GM19372 (cell line): ENCODE measurements at regions not wholly inside any gene's neighbourhood (a gene's known extent, or its start where the extent isn't known, plus 50 kb on each side); places are given as distances from the start of the nearest gene placed in this dataset.
"Not testable (repeated sequence)": the region's sequence is repeated elsewhere in the genome, so short reads cannot be mapped to it uniquely, and the experiment has no call there.

Experiments used
- ATAC-seq: cut with Tn5 transposase; IDR thresholded peaks from one replicate; pipeline ENCODE4 v1.9.1; 2021; ENCODE audit warnings: mild to moderate bottlenecking, low read depth, moderate library complexity; ENCODE audit not compliant: unreplicated experiment

DNA sequence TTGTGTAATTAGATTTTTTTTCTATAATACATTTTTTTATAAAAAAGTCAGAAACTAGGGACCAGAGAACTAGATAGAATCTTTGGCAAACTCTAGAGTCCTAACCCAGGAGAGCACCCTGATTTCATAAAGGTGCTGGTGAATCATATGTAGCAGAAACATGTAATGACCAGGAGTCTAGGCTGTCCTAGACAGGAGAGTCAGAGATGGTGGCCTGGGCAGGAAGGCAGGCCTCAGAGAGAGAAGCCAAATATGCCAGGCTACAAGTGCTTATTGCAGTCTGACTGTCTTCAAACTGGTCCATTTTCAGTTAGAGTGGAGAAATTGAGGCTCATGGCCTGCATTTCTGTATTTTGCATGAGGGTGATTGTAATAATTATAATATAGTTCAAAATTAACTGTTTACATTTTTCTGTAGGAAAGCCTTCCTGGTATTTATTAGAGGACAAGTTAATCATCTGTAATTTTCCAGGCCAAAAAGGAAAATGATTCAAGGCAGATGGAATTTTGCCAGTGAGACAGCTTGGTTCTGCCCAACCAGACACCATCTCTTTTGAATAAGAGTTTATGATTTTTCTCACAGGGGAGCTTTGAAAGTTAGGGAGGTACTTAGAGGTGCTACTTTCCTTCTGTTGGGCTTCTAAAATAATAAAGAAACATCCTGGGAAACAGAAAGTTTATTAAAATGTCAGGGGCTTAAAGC lies 129.8 kb downstream of the S1PR1 start:
- no peak for ATAC-seq

DNA sequence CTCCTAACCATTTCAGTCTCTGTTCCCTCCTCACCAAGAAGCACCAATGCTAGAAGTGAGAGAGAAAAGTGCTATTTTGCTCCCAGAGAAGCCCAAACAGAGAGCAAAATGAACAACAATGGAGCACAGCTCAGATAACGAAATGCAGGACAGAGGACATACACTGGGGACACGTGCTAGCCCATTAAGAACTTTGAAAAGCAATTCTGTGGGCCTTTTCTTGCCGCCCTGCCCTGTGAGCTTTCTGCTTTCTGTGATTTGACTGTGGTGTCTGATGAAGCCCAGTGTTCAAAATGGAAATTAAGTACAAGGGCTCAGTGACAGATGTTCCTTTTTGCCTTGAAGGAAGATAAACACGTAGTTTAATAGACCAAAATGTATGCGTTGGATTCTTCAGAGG lies 130.8 kb downstream of the S1PR1 start:
- ATAC-seq, result no peak

DNA sequence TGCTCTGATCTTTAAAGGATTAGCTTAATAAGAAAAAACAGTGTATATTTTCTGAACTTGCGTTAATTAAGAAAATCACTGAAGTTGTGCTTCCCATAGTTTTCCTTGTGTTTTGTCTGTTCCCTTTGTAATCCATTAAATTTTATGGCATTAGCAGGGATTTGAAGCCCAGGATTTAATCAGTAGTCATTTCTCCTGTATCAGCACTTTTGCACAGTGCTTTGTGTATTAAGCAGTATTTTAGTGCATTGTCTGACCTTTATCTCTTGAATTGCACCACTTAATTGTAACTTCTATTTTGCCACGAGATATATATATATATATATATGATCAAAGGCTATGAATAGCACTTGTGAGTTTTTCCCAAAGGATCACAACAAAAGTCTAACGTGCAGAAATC lies 133.7 kb downstream of the S1PR1 start:
- no peak for ATAC-seq

DNA sequence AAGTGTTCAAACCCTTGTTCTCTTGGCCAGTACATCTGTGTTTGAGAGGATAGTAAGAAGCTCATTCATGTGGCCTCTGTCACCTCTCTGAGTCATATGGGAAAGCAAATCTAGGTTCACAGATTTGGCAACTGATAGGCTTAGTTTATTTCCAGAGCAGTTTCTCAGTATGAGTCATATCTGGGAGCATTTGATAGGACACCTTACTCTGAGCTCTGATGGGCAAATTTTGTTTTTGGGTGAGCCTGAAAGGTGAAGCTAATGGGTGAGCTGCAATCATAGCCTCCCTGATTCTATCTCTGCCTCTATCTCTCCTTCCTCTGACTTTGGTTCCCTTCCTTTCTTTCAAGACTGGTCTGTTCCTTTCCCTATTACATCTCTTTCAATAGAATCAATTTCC lies 134.4 kb downstream of the S1PR1 start:
- ATAC-seq, result peak; percentile 81

DNA sequence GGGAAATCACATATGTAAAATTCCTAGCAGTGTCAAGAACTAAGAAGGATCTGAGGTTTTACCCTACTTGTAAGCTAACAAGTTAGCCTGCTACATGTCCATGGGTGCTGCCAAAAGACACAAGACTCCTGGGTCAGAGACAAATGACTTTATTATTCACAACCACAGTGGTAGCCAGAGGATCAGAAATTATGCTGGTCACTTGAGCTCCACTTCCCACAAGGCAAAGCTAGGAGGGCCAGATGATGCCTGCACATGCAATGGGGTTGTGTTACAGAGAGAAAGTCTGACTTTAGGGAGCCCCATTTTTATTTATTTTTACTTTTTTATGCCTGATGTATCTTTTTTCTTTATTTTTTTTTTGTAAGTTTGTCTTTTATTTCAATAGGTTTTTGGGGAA lies 136.8 kb downstream of the S1PR1 start:
- no peak for ATAC-seq

DNA sequence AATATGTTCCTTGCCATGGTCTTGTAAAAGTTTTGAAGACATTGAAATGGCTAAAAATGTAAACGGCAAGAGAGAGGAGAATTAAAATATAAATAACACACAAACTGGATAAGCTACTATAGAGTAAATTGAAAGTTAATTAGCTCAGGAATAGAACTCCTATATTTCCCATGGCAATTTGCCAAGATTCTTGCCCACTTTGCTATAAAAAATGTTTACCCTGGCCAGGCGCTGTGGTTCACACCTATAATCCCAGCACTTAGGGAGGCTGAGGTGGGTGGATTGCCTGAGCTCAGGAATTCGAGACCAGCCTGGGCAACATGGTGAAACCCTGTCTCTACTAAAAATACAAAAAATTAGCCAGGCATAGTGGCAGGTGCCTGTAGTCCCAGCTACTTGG lies 138.6 kb downstream of the S1PR1 start:
- not testable (repeated sequence) for ATAC-seq

DNA sequence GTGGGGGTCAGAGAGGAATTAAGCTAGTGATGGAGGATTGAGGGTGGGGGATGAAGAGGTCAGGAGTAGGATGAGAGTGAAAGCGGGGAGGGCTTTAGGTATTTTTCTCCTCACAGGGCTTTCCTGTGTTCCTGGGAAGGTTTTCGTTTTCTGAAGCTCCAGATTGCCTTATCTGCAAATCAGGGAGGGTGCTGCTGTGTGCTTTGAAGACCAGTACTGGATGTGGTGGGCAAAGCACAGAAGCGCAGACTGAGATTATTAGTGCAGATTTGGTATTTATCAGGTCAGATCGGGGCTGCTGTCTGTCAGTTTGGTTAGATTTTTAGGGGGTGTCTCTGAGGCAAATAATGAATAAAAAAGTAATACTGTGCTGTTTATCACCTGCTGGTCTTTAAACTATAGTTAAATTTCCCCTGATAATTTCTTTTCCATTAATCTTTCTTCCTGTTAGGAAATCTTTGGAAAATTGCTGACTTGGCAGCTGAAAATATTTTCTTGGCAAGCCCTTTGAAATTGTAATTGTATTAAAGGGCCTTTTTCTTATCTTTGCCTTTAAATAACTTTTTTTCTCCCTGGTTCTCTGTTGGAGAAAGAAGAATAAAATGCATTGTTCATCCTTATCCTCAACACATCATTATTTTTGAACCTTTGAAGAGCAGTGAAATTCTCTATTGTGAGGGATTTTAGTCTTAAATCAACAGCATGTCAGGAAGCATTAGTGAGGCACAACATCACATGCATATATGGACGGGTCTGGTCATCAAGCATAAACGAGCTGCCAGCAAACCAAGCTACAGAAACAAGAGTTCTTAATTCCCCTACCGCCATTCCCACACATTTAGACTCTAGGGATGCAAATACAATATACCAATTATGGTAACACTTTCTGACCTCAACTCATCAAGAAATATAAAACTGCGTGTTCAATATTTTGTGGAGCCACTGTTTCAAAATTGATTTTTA lies 139.6 kb downstream of the S1PR1 start:
- no peak for ATAC-seq

DNA sequence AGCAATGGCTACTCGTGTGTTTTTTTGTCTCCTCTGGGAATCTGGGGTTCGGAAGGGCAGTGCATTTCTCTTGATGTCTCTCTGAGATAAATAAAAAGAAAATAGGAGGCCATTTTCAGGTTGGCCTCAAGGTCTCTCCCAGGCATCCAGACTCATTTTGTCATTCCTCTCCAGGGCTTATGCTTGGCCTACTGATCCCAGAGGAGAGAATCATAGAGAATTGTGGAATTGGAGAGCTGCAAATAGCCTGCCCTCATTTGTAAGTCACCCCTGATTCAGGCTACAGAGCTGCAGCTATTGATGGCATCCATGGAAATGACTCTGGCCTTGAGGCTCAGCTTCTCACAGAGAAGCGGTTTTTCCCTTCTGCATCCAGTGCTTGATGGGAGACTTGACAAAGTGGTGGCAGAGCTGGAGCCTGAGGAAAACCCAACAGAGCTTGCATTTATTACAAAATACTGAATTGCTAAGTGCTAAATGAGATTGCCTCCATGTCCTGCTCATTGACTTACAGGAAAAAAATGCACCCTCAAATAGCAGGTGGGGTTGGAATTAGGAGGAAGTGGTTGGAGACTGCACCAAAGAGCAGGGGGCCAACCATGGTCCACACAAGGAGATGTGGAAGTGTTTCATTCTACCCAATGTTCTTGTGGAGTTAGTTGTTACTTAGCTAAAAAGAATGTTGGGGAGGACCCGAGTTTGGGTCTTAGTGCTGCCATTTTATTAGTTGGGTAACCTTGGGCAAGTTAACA lies 140.4 kb downstream of the S1PR1 start:
- ATAC-seq, result no peak

DNA sequence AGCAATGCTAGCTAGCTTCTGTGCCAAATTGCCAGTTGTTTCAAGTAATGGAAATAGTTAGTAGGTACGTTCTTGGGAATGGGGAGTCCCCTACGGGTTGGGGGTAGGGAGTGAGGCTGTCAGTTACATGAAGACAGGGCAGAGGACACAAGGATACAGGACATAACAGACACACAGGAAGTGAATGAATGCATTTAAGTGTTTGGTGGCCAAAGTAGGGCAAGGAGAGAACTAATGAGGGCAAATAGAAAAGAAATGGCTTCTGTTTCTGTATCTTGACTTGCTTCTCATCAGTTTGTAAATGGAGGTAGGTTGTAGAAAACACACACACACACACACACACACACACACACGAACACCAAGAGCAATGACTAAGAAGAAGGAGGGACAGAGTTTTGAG lies 142.2 kb downstream of the S1PR1 start:
- ATAC-seq, result no peak

DNA sequence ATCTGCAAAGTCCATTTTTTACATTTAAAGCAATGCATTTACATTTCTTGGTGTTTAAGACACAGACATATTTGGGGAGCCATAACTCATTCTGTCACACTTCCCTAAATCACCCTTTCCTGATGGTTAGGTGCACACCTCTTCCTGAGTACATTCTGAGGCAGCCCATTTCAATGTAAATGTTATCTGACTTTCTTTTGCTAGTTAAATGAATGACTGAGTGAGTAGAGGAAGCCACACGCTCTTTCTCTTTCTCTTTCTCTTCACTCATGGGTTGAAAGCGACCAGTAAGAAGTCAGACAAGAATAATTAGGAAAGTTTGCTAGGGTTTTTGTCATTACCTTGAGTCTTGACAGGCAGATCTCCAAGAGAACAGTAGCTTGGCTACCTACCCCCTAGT lies 143.1 kb downstream of the S1PR1 start:
- peak; percentile 93 for ATAC-seq

DNA sequence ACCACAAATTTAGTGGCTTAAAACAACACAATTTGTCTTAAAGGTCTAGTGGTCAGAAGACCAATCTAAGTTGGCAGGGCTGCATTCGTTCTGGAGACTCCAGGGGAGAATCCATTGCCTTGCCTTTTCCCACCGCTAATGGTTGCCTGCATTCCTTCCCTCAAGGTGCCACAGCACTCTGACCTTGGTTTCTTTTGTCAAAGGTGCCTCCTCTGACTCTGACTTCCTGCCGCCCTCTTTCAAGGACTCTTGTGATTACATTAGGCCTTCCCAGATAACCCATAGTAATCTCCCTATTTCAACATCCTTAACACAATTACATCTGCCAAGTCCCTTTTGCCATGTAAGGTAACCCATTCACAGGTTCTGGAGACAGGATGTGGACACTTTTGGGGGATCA lies 145.3 kb downstream of the S1PR1 start:
- no peak for ATAC-seq

DNA sequence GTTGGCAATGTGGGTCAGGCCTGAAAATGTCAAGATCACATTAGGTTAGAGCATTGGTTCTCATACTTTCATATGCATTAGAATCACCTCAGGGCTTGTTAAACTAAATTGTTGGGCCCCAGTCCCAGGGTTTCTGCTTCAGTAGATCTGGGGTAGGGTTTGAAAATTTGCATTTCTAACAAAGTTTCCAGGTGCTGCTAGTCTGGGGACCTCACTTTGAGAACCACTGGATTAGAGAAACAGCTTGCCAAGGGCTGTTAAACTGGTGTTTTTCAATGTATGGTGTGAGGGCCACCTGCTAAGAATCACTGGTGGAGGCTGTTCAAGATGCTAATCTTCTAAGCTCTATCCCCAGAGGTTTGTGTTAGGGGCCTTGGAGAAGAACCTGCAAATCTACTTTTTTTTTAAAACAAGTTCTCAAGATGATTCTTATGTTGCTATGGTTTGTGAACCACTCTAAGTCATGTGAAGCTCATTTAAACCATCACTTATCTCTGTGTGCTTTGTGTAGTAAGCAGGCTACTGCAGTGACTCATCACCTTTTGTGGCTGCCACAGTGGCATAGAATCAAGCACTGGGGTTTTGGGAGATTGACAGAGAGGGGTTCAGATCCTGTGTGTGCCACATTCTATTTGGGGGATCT lies 152.2 kb downstream of the S1PR1 start:
- peak; percentile 85 for ATAC-seq

DNA sequence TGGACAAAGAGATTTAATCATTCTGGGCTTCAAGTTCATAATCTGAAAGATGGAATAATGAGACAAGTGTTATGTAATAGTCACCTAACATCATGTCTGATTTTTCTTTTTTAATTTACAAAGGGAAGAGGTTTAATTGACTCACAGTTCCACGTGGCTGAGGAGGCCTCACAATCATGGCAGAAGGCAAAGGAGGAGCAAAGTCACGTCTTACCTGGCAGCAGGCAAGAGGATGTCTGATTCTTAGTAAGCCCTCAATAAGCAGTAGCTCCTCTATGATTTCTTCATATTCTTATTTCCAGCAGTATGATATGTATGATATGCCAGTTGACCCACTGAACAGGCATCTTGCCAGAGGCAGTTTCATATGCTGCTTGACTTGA lies 152.7 kb downstream of the S1PR1 start:
- no peak for ATAC-seq

DNA sequence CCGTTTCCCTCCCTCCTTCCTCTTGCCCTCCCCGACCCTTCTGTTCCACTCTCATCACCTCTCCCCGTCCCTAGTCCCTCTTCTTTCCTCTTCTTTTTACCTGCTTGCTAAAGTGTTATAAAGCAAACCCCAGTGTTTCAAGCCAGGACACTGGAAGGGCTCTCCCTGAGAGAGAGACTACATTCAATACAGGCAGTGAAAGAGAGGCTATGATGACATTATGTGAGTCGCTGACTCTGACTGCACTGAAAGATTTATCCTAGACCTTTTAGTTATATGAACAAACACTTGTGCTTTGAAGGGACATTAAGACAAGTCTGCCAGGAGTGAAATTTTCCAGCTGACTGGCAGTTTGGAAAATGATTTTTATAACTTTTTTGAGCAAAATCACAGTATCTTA lies 155.7 kb downstream of the S1PR1 start:
- no peak for ATAC-seq

DNA sequence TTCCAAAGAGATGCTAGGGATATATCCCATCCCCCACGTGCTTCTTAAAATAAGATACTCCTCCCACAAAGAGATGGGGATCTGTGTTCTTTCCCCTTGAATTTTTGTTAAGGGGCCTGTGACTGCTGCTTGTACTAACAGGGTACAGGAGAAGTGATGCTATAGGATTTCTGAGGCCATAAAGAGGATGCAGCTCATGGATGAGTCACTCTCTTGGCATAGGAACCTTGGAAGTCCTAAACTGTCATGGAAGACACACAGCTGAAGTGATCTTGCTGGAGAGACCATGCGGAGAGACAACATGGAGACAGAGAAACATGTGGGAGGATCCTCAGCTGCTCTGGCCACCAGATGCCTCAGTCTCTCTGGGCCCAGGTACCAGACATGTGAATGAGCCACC lies 157.2 kb downstream of the S1PR1 start:
- no peak for ATAC-seq

DNA sequence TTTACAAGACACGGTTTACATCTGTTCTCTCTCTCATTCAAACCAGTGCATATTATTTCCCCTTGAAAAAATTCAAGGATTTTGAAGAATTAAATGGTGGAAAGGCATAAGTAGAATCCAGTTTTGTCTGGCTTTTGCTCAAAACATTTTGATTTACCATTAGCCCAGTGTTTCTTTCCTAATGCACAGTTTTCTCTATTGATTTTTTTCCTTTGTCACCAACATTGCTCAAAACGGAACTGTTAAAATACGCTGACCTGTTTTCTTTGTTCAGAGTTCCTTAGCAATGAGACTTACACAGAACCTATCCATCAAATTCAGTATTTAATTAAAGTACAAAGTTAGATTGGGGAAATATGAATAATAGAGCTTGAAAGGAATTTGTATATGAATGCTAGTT lies 162.4 kb downstream of the S1PR1 start:
- no peak for ATAC-seq

DNA sequence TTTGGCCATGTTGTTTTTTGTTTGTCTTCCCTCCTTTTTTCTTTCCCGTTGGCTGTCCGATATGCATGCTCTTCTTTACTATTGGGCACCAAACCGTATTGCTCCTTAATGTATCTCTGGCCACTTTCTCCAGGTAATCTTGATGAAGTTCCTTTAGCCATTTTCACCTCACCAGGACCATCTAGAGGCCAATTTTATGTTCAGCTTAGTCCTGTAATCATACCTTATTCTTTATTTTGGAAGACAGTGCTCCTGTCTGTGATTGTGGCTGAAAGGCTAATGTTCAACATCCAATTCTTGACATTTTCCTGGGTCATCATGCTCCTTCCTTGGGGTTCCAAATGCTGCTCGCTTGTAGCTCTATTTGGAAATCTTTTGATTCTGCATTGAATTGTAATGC lies 169.5 kb downstream of the S1PR1 start:
- no peak for ATAC-seq

DNA sequence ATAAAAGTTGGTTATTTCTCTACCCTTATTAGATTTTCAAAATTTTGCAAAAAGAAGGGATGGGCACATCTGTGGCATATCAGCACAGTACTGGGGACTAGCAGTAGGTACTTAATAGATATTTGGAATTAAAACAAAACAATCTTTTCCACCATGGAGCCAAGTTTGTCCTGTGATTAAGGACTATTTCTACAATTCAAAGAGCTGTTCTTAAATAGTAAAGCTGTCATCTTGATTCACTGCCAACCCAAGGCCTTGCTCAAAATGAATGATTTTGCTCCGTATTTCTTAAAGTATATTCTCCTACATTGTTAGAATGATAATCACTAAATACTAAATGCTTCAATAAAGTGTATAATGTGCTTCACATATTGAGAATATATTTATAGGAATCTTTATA lies 169.9 kb downstream of the S1PR1 start:
- ATAC-seq, result no peak

DNA sequence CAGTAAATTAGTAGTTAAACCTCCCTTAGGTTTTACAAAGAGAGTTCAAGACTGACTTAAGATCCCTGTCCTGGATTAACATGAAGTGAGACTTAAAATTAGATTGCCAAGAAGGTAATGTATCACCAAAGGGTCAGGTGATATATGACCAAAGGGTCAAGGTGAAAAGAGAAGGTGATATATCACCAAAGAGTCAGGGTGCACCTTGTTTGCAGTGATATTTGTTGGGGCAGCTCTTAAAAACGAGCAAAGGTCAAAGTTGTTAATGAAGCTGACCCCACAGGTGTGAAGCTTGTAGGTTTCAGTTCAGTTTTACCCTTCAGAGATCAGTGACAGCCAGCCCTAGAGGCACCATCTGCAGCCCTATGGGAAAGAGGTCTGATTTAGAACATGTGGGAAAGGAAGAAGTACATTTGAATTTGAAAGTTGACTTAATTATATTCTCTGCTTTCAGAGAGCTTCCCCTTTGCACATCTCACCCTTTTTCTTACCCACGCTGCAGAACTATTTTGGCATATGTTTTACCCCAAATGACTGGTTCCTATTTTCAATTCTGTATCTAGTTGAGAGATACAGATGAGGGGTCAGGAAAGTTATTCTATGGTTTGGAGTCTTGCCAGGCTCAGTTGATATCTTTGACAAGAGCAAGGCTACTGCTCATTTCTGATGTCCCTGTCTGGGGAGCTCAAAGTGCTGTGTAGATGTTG lies 170.8 kb downstream of the S1PR1 start:
- ATAC-seq, result peak; percentile 73
